GM23338 (cell line): ENCODE measurements at regions not wholly inside any gene's neighbourhood (a gene's known extent, or its start where the extent isn't known, plus 50 kb on each side); places are given as distances from the start of the nearest gene placed in this dataset.
"Not testable (repeated sequence)": the region's sequence is repeated elsewhere in the genome, so short reads cannot be mapped to it uniquely, and the experiment has no call there.

Source experiments
- CTCF ChIP-seq, 2 experiments: fragments of 200-600 bp in 1 of 2; sonication (generic) in 1 of 2; conservative IDR thresholded peaks; 2 replicates each; pipeline versions ENCODE4 v1.5.1 to v1.6.1; 2016 to 2017; ENCODE audit warnings: antibody characterized with exemption in 2 of 2, low read depth in 2 of 2, mild to moderate bottlenecking in 2 of 2, moderate library complexity in 1 of 2
- ETS1 ChIP-seq: IDR thresholded peaks from 2 replicates; pipeline ENCODE4 v1.6.1; 2016; ENCODE audit warnings: antibody characterized with exemption
- EZH2 ChIP-seq: fragments of 200-600 bp; sonication (generic); IDR thresholded peaks from one replicate; pipeline ENCODE4 v1.8.0; 2017; ENCODE audit warnings: antibody characterized with exemption, mild to moderate bottlenecking, low read depth; ENCODE audit not compliant: unreplicated experiment
- EZH2phosphoT487 ChIP-seq: fragments of 200-600 bp; sonication (generic); IDR thresholded peaks from one replicate; pipeline ENCODE4 v1.8.1; 2018; ENCODE audit warnings: antibody characterized with exemption; ENCODE audit not compliant: unreplicated experiment
- NANOG ChIP-seq: IDR thresholded peaks from 2 replicates; pipeline ENCODE4 v1.6.1; 2016; ENCODE audit warnings: antibody characterized with exemption, borderline replicate concordance
- POLR2AphosphoS5 ChIP-seq: IDR thresholded peaks from 2 replicates; pipeline ENCODE4 v1.6.1; 2016; ENCODE audit warnings: antibody characterized with exemption, low read depth

GRCh38 chr18:70689765-70690164, 400.9 kb downstream of the SOCS6 start:
- not testable (repeated sequence) for TF ChIP-seq ETS1; CTCF (conservative IDR thresholded peaks at IDR 0.05; ENCODE audit: low read depth in 2 of 2); POLR2AphosphoS5; EZH2; EZH2phosphoT487; NANOG
